ENCODE measurements at regions not wholly inside any gene's neighbourhood (a gene's known extent, or its start where the extent isn't known, plus 50 kb on each side); places are given as distances from the start of the nearest gene placed in this dataset.

DNA sequence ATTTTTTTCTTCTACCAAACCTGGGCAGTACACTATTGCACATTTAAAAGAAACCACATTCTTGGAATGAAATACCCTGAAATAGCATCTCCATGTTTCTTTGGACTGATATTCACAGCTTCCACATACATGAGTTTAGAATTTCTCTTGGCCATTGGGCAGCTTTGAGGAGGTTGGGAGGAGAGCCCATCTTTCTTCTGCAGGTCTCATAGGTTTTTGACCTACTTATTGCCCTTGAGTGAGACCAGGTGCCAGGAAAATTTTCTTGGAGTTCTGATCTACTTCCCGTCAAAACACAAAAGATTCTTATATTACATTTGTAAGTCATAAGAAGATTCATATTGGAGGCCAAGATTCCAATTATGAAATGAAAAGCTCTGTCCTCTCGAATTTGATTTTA, 212.0 kb downstream of the IBTK start:
- Histone ChIP-seq H4K20me1 (ENCODE audit: insufficient read depth, low read length) (no peaks in the 10 kb centered on the region), H2AFZ (ENCODE audit: low read length) (no peak overlapping the region), H3K27me3 (ENCODE audit: insufficient read depth, low read length) (no peaks in the 10 kb centered on the region), H3K36me3 (ENCODE audit: insufficient read depth, low read length) (no peaks in the 10 kb centered on the region), H3K79me2 (ENCODE audit: insufficient read depth, low read length) (no peaks in the 10 kb centered on the region), H3K9me3 (ENCODE audit: low read depth, low read length) (no peaks in the 10 kb centered on the region), H3K27ac (ENCODE audit: low read depth, low read length) (no peak overlapping the region), H3K4me1 (ENCODE audit: insufficient read depth, low read length) (peaks cover 8% of the 10 kb centered on the region), H3K4me3 (ENCODE audit: insufficient read depth, low read length) (no peak overlapping the region), H3K4me2 (ENCODE audit: insufficient read depth, low read length) (no peak overlapping the region)
- TF ChIP-seq, protein P1, sequence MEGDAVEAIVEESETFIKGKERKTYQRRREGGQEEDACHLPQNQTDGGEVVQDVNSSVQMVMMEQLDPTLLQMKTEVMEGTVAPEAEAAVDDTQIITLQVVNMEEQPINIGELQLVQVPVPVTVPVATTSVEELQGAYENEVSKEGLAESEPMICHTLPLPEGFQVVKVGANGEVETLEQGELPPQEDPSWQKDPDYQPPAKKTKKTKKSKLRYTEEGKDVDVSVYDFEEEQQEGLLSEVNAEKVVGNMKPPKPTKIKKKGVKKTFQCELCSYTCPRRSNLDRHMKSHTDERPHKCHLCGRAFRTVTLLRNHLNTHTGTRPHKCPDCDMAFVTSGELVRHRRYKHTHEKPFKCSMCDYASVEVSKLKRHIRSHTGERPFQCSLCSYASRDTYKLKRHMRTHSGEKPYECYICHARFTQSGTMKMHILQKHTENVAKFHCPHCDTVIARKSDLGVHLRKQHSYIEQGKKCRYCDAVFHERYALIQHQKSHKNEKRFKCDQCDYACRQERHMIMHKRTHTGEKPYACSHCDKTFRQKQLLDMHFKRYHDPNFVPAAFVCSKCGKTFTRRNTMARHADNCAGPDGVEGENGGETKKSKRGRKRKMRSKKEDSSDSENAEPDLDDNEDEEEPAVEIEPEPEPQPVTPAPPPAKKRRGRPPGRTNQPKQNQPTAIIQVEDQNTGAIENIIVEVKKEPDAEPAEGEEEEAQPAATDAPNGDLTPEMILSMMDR (IDR thresholded peaks at IDR 0.05; ENCODE audit: extremely low read depth, low read depth, low read length), result no peak
- no peak for DNase-seq (ENCODE audit: insufficient read length, low spot score, missing footprints)

DNA sequence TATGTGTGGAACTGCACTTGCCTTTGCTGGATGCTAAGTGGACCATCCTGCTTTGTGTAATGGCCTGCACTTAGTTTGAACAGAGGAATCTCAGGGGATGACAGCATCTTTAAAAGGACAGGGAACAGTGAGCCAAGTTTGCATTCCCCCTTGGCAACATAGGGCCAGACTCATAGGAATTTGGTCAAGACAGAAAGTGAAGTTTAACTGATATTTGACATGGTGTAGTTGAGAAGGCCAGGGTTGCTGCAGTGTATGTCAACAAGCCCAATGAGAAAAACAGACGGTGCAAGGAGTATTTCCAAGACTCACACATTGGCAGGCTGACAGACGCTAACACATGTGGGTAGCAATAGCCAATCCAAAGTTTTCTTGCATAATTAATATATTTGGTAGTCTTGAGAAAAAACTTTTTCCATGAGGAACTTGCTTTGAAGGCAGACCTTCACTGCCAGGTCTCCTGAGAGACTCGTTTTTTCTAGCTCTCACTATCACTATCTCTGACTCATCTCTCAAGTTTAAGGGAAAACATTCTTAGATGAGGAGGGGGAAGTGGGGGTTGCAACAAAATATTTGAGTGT, 213.8 kb downstream of the IBTK start:
- H3K4me1 ChIP-seq (ENCODE audit: insufficient read depth, low read length), result peaks cover 8% of the 10 kb centered on the region
- no peaks in the 10 kb centered on the region for H4K20me1 ChIP-seq (ENCODE audit: insufficient read depth, low read length)
- no peak overlapping the region for H3K4me3 ChIP-seq (ENCODE audit: insufficient read depth, low read length)
- DNase-seq (ENCODE audit: insufficient read length, low spot score, missing footprints), result no peak
- no peaks in the 10 kb centered on the region for H3K27me3 ChIP-seq (ENCODE audit: insufficient read depth, low read length)
- TF ChIP-seq, protein P1 (IDR thresholded peaks at IDR 0.05; ENCODE audit: extremely low read depth, low read depth, low read length), result no peak
- H3K27ac ChIP-seq (ENCODE audit: low read depth, low read length), result no peak overlapping the region
- no peaks in the 10 kb centered on the region for H3K36me3 ChIP-seq (ENCODE audit: insufficient read depth, low read length)
- H3K79me2 ChIP-seq (ENCODE audit: insufficient read depth, low read length), result no peaks in the 10 kb centered on the region
- H3K9me3 ChIP-seq (ENCODE audit: low read depth, low read length), result no peaks in the 10 kb centered on the region
- H2AFZ ChIP-seq (ENCODE audit: low read length), result no peak overlapping the region
- H3K4me2 ChIP-seq (ENCODE audit: insufficient read depth, low read length), result no peak overlapping the region

DNA sequence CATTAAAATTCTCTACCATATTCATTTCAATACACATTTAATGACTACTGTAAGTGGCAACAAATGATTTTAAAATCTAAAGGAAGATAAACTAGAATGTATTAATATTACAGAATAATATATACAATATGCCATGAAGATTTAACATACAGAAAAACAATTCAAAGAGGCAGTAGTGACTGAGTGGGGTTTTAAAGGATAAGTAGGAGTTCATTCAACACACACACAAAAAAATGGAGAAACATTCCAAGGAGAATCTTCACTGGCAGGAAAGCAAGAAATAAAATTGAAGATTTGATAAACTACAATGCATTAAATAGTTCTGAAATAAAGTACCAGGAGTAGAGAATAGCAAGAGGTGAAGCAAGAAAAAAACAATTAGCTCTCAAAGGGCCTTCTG, 215.1 kb downstream of the IBTK start:
- no peaks in the 10 kb centered on the region for H3K36me3 ChIP-seq (ENCODE audit: insufficient read depth, low read length)
- H3K27me3 ChIP-seq (ENCODE audit: insufficient read depth, low read length), result no peaks in the 10 kb centered on the region
- no peaks in the 10 kb centered on the region for H4K20me1 ChIP-seq (ENCODE audit: insufficient read depth, low read length)
- no peak overlapping the region for H2AFZ ChIP-seq (ENCODE audit: low read length)
- H3K4me1 ChIP-seq (ENCODE audit: insufficient read depth, low read length), result peaks cover 8% of the 10 kb centered on the region
- TF ChIP-seq, protein P1 (IDR thresholded peaks at IDR 0.05; ENCODE audit: extremely low read depth, low read depth, low read length), result no peak
- DNase-seq (ENCODE audit: insufficient read length, low spot score, missing footprints), result no peak
- H3K4me2 ChIP-seq (ENCODE audit: insufficient read depth, low read length), result no peak overlapping the region
- H3K27ac ChIP-seq (ENCODE audit: low read depth, low read length), result no peak overlapping the region
- no peaks in the 10 kb centered on the region for H3K79me2 ChIP-seq (ENCODE audit: insufficient read depth, low read length)
- H3K9me3 ChIP-seq (ENCODE audit: low read depth, low read length), result no peaks in the 10 kb centered on the region
- no peak overlapping the region for H3K4me3 ChIP-seq (ENCODE audit: insufficient read depth, low read length)

DNA sequence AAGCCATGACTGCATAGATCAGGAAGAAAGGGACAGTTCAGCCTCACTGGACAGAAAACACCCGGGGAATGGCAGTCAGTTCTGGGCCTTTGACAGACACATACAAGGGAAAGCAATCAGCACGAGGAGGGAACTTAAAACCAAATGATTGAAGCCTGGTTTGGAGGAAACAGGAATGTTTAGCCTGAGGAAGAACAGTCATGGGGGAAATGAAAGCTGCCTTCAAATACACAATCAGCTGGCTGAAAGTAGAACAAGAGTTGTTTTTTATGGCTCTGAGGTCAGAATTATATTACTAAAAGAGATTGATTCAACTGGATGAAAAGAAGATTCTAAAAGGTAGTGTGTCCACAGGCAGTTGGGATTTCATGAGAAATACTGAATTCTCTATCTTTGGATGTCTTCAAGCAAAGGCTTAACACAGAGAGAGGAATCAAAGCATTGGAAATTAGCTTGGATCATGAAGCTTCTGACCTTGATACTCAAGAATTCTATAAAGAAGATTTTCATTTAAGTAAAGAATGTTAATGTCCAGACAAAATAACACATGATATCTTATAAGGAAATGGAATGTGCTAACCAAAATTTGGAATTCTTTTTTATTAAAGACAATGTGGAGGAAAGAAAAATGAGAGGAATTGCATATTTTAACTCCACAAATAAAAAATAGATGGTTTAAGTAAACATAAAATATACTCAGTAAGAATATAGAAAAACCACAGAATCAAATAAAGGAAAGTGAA, 216.6 kb downstream of the IBTK start:
- Histone ChIP-seq H3K79me2 (ENCODE audit: insufficient read depth, low read length) (no peaks in the 10 kb centered on the region), H3K36me3 (ENCODE audit: insufficient read depth, low read length) (no peaks in the 10 kb centered on the region), H3K27me3 (ENCODE audit: insufficient read depth, low read length) (no peaks in the 10 kb centered on the region), H3K9me3 (ENCODE audit: low read depth, low read length) (no peaks in the 10 kb centered on the region), H3K4me3 (ENCODE audit: insufficient read depth, low read length) (no peak overlapping the region), H3K4me1 (ENCODE audit: insufficient read depth, low read length) (peaks cover 8% of the 10 kb centered on the region), H2AFZ (ENCODE audit: low read length) (peak overlapping the region; percentile 23), H4K20me1 (ENCODE audit: insufficient read depth, low read length) (no peaks in the 10 kb centered on the region), H3K27ac (ENCODE audit: low read depth, low read length) (no peak overlapping the region), H3K4me2 (ENCODE audit: insufficient read depth, low read length) (no peak overlapping the region)
- TF ChIP-seq, protein P1 (IDR thresholded peaks at IDR 0.05; ENCODE audit: extremely low read depth, low read depth, low read length), result no peak
- no peak for DNase-seq (ENCODE audit: insufficient read length, low spot score, missing footprints)

Measured in osteoblast (primary cell).